HG03039 (cell line): ENCODE measurements at regions not wholly inside any gene's neighbourhood (a gene's known extent, or its start where the extent isn't known, plus 50 kb on each side); places are given as distances from the start of the nearest gene placed in this dataset.

Experiments used
- ATAC-seq: cut with Tn5 transposase; IDR thresholded peaks from one replicate; pipeline ENCODE4 v1.9.1; 2021; ENCODE audit warnings: mild to moderate bottlenecking, moderate library complexity; ENCODE audit not compliant: unreplicated experiment

DNA sequence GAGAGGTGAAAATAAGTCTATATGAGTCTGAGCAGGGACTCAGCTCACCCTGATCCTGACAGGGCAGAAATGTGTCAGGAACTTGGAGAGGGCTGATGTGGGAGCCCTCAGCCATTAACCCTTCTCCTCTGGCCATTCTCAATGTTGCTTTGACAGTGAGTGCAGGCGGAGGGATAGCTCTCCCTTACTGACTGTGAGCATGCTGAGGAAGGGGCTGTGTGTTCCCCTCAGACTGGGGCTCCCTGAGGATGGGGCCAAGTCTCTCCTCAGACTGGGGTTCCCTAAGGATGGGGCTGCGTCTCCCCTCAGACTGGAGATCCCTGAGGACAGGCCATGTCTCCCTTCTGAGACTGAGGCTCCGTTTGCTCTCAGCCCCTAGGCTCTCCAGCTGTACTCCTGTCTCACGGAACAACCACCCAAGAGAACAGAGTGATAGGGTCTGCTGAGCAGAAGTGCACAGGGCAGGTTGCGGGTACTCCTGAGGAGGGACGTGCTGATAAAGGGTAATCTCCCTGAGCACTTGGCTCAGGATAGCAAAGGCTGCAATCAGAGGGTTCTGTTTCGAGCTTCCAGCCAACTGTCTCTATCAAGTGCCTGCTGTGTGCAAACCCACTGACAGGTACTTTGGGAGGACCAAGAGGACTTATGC is 141.0 kb downstream of the MRPL14 start:
- ATAC-seq, result no peak

DNA sequence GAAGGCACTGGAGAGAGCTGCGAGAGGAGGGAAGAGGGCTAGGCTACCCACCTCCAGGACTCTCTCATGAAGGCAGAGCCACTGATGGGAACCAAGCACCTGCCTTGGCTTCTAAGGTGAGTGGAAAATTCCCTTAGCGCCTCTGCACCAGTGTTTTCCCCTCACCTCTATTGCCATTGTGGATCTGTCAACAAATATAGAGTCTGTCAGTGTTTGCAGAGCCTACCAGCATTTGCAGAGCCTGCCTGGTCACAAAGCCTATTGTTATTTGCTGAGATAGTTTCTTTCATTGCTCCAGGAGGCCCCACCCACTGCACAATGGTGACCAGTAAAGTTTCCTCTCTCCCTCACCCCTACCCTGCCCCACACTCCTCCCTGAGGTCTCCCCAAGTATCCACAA is 141.9 kb downstream of the MRPL14 start:
- no peak for ATAC-seq

DNA sequence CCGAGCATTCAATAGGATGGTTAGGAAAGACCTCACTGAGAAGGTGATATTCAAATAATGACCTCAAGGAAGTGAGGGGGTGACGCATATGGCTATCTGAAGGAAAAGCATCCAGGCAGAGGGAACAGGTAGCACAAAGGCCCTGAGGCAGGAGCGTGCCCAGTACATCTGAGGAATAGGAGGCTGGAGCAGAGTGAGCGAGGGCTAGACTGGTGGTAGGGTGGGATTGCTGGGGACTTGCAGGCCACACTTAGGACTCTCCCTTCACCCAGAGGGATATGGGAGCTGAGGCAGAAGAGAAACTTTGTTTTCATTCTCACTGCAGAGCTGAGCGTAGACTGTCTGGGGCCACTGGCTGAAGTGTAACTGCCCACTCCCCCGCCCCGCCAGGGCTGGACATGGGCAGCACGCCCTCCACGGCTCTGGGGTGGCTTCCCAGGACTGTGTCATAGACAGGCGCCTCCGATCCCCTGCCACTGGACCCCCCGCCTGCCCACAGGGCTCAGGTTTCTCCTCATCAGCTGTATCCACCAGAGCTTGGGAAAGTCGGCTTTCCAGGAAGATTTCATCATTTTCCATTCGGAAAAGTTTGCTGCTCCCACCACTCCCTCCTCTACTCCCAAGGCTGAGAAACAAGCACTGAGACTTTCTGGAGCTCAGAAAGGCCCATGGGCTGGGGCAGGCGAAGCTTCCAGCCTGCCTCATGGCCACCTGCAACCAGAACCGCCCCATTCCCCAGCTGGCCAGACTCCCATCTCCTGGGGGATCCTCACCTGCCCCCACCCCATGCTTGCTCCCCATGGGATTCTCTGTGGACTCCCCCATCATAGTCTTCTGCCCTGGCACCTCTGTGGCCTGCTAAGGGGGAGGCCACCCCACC is 142.6 kb downstream of the MRPL14 start:
- ATAC-seq, result no peak

DNA sequence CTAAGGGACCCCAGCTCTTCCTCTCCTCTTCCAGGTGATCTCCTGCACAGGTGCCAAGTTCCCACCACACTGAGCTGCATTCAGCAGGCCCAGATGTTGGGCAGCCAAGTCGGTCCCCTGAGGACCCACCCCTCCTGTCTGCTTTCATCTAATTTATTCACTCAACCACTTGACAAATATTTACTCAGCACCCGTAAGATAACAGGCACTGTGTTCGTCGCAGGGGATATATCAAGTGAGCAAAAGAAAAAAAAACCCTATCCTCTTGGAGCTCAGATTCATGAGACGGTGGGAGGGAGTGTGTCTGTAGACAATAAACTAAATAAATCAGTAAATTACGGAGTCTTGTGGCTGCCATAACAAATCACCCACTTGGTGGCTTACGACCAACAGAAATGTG is 143.6 kb downstream of the MRPL14 start:
- ATAC-seq, result no peak

DNA sequence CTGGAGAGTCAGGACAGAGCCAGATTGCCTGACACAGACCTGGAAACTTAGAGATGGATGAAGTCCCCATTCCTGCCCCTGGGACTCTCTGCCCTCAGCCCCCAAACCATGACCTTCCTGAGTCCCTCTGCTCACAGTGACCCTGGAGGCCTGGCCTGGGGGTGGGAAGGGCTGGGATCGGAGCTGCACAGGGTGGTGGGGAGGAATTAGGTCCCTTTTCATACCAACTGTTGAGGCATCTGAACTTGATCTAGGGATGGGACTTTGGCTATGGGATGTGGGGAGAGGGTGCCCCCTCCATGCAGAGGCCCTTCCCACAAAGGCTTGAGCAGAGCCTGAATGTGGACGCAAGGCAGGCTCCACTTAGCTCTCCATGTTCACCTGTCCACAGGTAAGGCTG is 144.1 kb downstream of the MRPL14 start:
- no peak for ATAC-seq

DNA sequence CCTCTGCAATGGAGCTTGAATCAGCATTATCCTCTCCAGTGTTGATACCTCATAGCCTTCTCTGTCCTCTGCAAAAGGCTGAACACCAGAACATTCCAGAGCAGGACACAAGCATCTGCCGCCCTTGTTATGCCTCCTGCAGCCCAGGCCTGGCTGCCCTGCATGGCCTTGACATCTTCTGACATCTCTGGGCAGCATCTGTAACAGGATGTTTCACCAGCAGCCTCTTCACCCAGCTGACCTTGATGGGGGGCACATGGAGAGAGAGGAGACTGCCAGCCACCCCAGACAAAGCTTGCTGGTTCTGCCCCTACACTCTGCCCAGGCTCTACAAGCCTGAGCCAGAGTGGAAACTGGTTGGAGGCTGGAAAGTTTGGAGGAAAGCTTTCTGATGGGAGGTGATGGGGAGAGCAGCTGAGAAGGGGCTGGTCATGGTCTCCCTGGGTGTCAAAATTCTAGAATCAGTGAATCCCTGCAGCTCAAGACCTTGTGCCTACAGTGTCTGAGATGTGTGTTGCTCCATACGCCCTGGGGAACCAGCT is 145.1 kb downstream of the MRPL14 start:
- ATAC-seq, result no peak

DNA sequence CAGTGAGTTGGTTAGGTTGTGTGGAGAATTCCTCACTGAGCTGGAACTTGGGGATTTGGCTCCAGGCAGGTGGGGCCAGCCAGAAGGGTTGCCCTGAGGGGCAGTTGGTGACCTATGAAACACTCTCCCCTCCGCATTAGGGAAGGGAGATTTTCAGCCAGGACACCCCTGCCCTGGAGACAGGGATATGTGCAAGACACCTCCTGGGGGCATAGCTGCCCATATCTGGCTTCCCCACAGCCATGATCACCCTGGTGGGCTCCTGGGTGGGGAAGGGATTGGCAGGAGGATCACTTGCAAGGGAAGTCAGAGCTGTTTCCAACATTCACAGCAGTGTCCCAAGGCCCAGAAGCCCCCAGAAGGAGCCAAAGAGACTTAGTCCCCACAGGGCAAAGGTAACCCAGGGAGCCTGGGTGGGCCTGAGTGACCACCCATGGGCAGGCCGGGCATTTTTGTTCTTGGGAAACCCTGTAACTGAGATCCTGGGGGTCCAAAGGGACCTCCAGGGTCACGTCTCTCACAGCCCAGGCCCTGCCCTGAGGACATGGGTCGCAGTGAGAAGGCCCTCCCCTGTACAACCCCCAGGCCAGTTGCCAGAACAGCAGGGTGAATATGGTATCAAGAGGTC is 145.8 kb downstream of the MRPL14 start:
- no peak for ATAC-seq

DNA sequence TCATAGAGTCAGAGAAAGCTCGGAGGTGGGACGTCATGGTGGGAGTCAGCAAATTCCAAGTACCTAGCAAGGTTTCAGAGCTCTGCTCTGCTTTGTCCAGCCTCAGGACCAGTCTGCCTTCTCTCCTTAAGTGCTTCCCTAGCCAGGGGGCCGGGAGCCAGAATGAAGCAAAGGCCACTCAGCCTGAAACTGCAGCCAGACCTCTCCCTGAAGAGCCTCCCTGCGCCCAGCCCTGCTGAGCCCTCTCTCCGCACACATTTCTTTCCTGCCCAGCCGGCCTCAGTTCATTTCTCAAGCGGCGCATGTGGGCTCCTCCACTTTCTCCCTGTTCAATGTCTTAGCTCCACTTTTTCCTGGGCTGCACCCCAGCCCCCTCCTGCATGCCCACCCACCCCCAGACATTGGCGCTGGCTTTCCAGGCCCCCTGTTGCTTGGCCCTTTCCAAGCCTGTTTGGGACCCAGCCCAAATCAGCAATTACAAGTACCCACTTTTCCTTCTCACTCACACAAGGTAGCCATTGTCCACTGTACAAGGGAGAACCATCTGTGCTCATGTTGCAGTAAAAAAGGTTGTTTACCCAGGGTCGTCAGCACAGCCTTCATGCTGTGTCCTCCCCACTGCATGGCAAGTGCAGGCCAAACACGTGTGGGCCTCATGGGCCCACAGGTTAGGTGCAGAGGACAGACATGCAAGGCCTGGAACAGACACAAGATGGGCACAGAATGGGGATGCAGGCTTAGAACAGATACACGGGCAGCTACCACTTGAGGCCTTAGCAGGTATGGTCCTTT is 147.1 kb downstream of the MRPL14 start:
- no peak for ATAC-seq

DNA sequence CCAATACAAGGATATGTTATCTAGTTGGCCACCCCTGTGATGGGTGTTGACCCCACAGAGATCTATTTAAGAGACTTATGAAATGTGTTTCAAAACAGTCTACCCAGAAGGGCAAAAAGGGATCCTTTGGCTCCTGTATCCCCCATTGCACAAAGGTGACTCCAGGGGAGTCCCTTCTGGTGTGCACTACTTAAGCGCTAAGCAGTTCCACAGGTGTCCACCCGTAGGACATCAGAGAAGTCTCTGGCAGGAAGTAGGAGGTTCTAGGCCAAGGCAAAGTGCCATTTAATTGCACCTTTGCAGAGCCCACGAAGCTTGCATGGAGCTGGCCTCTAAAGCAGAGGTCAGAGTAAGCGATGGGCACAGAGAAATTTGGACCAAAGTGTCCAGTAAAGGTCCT is 147.7 kb downstream of the MRPL14 start:
- no peak for ATAC-seq

DNA sequence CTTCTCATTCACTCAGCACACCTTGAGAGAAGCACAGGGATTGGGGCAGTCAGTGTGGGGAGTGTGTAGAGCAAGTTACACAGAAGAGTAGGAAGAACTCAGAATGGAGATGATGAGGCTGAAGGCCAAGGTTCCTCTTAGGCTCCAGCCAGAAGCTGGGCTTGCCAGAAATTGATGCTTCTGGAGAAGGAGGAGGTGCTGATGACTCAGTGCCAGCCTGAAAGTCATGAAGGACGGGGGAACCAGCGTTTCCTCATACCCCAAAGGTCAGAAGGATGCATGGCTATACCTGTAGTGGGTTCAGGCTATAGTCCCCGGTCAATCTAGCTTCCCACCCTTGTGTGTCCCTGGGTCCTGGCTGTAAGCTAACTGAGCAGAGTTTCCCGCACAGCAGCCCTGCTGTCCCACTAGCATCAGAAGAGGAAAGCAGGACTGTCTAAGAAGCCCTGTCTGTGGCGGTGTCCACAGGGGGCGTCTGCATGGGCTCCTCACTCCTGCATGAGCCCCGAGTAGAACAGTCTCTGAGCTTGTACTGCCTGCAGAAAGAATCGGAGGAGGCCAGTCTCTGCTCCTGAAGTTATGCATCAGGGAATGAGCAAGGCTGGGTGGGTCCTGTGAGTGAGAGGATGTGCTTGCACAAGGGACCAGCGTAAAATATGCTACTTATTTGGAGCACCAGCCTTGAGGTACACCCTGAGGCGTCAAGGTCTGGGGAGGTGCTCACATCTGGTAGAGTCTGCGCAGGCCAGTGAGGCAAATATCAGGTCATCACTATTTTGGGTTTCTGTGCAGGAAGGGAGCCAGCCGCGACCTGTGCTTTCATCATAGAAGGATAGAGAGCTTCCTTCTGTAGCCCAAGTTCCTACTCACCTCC is 148.5 kb downstream of the MRPL14 start:
- no peak for ATAC-seq

DNA sequence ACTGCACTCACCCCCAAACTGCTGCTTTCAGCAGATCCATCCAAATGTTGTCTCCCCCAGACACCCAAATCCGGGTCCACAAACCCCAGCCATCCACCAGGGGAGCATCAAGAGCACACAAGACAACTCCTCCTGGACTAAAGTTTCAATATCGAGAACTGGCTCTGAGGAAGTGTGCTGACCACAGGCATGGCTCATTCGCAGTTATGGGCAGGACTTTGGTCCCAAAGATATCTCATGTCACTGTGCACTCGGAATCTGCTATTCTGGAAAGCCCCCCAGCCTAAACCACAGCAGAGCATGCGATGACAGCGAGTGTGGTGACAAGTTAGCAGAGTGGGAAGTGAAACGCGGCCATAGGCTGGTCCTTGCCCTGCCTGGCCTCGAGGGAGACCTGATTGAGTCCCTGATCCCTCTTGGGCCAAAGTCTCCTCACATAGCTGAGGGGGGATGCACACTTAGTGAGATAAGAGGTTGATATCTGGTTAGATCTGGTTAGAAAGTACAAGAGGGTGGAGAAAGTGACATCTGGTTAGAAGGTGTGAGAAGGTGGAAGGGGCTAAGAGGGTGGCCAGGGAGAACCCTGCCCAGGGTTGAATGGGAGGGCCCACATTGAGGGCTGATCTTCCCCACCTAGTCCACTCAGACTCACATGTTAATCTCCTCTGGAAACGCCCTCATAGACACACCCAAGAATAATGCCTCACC is 149.7 kb downstream of the MRPL14 start:
- ATAC-seq, result peak; percentile 50

DNA sequence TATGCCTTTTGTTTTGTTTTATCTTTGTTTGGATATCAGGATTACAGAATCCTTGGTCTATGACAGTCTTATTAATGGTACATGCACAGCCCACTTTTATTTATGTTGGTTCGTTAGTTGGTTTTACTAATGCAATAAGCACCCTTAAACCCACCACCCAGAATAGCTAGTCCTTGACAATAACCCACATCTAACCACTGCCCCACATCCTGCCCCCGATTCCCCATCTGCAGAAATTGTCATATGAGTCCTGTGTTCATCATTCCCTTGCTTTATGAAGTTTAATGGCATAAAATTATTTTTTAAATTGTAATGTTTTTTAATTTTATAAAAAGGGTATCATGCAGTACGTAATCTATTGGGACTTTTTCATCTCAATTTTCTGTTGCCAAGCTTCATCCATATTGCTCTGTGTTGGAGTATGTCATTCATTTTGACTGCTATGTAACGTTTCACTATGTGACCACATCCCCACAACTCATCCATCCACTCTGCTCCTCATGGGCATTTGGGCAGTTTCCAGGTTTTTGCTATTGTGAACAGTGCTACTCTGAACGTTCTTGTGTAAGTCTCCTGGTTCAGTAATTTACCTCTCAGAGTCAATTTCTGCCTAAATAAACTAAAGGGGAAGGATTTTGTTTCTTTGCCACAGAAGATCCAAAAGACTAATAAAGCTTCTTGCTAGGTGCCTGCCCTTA is 150.4 kb downstream of the MRPL14 start:
- no peak for ATAC-seq

DNA sequence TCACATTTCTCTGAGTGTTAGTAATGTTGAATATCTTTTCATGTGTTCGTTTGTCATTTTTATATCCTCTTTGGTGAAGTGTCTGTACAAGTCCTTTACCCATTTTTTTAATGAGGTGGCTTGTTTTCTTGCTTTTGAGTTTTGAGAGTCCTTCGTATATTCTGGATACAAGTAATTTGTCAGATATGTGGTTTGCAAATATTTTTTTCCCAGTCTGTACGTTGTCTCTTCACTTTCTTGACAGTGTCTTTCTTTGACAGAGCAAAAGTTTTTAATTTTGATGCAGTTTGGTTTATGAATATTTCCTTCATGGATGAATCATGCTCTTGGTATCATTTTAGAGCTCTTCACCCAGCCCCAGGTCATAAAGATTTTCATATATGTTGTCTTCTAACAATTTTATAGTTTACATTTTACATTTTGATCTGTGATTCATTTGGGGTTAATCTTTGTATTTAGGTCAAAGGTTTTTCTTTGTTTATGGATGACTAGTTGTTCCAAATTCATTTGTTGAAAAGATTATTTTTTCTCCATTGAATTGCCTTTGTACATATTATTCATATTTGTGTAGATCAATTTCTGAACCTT is 152.5 kb downstream of the MRPL14 start:
- no peak for ATAC-seq

DNA sequence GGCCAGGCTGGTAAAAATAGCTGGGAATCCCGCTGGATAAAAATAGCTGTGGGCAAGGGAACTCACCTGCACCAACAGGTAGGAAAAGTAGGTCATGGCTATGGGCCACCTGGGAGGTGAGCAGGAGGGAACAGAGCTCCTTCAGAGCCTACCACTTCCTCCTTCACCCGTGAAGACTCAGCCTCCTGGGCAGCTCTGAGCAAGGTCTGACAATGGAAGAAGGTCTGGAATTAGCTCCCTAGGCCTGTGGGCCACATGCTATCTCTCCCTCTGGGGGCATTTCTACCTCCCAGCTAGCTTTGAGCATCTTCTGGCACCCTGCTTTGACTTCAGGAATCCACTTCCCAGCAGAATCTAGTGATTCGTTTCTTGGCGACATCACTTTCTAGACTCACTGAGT is 153.9 kb downstream of the MRPL14 start:
- no peak for ATAC-seq

DNA sequence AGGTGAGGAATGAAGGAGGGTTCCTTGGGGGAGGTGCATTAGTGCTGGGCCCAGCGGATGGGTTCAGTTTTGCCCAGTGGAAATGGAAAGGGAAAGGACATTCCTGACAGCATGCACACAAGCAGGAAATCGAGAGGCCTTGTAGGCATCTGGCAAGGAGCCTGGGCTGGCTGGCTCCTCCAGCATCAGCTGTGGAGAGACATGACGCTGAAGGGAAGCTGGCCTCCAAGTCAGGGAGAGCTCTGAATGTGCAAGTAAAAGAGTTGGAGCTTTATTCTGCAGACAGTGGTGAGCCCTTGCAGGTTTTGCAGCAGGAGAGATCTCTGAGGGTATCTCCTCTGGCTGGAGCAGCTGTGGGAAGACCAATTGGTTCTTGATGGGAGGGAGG is 154.3 kb downstream of the MRPL14 start:
- ATAC-seq, result no peak

DNA sequence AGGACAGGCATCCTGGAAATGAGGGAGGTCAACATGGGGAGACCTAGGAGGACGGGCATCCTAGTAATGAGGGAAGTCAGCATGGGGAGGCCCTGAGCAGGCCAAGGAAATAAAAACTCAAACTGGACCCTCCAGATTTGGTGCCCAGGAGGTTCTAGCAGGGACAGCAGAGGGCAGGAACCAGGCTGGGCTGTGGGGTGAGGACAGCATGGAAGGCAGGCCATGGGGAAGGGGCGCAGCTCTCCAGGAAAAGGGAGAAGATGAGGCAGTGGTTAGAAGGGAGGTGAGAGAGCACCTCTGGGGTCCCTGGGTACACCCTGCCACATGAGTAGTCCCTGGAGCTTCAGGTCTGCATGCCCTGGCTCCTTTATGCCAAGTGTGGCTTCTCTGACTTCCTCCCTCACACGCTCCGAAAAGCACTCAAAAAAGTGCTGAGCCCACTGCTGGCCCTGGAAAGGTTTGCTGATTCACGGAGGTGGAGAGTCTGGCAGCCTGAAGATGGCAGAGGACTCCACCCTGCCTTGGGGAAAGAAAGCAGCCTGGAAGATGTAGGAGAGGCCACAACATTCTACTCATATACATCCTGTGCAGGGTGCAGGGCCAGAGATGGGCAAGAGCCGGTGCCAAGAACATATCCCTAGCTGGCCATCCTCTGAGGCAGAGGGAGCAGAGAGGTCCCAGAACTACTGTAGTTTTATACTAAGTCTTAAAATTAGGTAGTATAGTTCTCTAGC is 154.9 kb downstream of the MRPL14 start:
- no peak for ATAC-seq

DNA sequence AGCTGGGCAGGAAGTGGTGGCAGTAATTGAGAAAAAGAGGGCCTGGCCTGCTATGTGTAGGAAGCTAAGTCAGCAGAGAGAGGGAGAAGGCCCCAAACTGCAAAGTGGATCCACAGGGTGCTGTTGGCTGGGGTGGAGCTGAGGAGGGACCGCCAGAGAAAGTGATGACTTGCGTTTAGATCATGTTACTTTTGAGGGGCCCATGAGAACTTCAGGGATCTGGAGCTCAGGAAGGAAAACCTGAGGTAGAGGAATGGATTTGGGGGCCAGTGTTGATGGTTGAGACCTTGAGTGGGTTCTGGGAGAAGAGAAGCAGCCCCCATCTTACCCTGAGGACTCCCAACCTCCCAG is 155.5 kb downstream of the MRPL14 start:
- ATAC-seq, result no peak
